ENCODE measurements at regions not wholly inside any gene's neighbourhood (a gene's known extent, or its start where the extent isn't known, plus 50 kb on each side); places are given as distances from the start of the nearest gene placed in this dataset.
"Not testable (repeated sequence)": the region's sequence is repeated elsewhere in the genome, so short reads cannot be mapped to it uniquely, and the experiment has no call there.

DNA sequence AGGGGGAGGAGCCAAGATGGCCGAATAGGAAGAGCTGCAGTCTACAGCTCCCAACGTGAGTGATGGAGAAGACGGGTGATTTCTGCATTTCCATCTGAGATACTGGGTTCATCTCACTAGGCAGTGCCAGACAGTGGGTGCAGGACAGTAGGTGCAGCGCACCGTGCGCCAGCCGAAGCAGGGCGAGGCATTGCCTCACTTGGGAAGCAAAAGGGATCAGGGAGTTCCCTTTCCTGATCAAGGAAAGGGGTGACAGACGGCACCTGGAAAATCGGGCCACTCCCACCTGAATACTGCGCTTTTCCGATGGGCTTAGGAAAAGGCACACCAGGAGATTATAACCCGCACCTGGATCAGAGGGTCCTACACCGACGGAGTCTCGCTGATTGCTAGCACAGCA lies 121.1 kb upstream of the SESTD1 start:
- not testable (repeated sequence) for DNase-seq (ENCODE audit: low spot score)

DNA sequence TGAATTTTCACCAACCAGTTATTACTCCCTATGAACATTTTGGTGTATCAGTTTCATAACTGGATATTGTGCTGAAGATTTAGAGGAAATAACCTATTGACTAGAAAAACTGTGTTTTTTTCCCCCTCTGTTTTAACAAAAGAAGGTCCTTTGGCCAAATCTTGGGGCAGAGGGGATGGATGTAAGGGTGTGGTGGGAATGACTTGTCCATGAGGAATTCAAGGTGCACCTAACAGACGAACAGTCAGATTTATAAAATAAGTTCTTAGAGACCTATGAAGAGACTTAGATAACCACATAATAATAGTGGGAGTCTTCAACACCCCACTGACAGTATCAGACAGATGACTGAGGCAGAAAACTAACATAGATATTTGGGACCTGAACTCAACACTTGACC lies 119.3 kb upstream of the SESTD1 start:
- DNase-seq (ENCODE audit: low spot score) = no peak

DNA sequence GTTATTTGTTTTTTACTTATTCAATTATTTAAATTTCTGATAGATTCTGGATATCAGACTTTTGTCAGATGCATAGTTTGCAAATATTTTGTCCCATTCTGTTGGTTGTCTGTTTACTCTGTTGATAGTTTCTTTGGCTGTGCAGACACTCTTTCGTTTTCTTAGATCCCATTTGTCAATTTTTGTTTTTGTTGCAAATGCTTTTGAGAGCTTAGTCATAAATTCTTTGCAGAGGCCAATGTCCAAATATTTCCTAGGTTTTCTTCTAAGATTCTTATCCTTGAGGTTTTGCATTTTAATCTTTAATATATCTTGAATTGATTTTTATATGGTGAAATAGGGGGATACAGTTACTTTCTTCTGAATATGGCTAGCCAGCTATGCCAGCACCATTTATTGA lies 112.7 kb upstream of the SESTD1 start:
- DNase-seq (ENCODE audit: low spot score) = peak; percentile 3

DNA sequence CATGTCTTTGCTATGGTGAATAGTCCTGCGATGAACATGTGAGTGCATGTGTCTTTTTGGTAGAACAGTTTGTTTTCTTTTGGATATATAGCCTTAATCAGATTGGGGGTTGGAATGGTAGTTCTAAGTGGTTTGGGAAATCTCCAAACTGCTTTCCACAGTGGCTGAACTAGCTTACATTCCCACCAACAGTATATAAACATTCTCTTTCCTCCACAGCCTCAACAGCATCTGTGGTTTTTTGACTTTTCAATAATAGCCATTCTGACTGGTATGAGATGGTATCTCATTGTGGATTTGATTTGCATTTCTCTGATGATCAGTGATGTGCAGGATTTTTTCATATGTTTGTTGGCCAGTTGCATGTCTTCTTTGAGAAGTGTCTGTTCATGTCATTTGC lies 112.2 kb upstream of the SESTD1 start:
- no peak for DNase-seq (ENCODE audit: low spot score)

DNA sequence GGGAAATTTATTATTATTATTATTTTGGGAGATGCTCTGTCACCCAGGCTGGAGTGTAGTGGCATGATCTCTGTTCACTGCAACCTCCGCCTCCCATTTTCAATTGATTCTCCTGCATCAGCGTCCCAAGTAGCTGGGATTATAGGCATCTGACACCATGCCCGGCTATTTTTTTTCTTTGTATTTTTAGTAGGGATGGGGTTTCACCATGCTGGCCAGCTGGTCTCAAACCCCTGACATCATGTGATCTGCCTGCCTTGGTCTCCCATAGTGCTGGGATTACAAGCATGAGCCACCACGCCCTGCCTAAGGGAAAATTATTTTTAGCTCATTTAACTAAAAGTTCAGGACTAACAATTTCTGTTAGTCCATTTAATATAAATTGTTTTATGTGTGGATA lies 109.2 kb upstream of the SESTD1 start:
- no peak for DNase-seq (ENCODE audit: low spot score)

DNA sequence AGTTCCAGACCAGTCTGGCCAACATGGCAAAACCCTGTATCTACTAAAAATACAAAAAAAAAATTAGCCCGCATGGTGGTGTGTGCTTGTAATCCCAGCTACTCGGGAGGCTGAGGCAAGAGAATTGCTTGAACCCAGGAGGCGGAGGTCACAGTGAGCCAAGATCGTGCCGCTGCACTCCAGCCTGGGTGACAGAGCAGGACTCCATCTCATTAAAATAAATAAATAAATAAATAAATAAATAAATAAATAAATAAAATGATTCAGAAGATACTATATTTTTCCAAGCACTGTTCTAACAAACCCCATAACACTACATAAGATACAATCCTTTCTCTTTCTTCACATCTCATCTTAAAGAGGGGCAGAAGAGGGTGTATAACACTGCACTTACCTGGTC lies 100.9 kb upstream of the SESTD1 start:
- not testable (repeated sequence) for DNase-seq (ENCODE audit: low spot score)

DNA sequence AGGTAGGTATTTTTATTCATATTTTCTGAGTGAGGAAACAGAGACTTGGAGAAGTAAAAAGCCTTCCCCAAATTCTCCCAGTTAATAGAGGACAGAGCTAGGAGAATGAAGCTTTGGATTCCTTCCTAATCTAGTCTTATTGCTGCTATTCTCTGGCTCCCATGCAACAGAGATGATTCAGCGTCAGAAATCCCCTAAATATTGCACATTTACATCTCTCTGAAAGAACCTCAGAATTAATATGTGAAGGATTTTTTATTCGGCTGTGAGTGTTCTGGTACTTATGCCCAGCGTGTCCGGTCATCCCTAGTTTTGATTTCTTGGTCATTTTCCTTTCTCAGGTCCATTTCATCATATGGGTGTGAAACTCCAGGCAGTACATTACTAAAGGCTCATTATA lies 91.2 kb upstream of the SESTD1 start:
- DNase-seq (ENCODE audit: low spot score) = no peak

DNA sequence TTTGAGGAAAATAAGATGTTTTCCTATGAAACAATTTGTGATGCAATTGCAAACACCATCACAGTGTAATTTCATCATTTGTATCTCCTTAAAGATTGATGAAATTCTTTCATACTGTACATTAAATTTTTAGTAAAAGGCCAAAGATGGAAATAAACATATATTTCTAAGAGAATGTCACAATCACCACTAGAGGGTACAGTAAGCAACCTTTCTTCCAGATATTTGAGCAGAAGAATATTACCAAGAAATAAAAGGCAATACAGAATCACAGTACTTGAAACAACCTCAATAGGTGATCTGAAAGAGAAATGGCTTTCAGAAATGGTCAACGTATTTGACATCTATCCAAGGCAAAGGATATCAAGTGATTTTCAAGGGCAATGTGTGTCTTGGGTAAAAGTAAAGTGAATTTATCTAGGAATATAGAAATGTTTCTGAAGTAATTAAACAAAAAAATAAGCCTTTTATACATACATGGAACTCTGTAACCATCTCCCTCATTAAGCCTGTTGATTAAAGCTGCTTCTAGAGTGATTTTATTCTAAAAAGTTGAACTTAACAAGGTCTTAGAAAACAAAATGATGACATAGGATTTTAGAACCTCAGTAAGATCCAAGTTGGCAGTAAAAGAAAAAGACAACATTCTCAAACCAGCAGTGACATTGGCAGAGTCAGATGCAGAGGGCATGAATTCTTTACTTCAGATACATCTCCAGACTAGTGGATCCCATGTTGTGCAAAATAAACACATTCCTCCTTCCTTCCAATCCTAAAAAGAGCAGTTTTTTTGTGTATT lies 90.3 kb upstream of the SESTD1 start:
- no peak for DNase-seq (ENCODE audit: low spot score)

DNA sequence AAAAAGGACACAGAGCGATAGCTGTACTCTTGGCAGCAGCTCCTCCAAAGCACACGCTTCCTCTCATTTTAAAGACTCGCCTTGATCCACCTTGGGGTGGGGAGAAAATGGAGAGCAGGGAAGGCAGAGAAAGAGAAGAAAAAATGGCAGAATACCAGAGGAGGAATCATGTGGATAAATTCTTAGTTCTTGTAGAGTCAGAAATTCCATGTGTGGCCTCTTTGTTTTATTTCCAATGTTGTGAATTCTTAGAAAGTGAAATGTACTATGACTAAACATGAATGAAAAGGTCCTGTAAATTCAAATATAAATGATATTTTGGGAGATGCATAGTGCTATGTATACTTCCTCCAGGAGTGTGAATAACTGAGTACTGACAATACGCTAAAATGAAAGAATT lies 89.7 kb upstream of the SESTD1 start:
- DNase-seq (ENCODE audit: low spot score) = no peak

DNA sequence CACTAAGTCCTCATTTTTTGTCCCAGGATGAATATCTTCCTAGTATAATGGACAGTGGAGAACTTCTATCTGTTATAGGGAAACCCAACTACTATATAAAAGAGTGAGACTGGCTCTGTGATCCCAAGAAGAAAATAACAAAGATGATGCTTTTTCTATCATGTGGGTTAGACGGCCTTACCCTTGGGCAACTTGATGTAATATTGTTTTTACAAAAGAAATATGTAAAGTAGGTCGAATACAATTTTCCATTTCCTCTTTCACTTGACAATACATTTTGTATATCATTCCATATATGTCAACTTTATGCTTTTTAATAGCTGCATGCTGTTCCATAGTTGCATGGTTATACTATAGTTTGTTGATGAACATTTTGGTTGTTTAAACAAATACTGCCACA lies 87.5 kb upstream of the SESTD1 start:
- no peak for DNase-seq (ENCODE audit: low spot score)

DNA sequence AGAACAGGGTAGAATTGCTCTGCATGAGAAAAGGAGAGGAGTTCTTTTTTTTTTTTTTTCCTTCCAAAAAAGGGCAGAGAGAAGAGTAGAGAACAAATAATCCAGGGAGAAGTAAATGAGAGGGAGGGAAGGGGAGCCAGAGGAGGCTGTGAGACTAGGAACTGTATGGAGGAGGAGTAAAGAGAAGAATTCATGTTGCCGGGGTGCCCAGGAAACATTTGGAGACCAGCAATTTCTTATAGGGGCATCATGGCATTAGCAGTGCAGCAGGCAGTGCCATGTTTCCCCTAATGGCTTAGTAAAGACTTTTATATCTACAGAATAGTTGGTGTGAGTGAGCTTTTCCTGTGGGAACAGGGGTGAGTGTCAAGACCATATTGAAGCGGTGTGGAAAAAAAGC lies 86.4 kb upstream of the SESTD1 start:
- no peak for DNase-seq (ENCODE audit: low spot score)

DNA sequence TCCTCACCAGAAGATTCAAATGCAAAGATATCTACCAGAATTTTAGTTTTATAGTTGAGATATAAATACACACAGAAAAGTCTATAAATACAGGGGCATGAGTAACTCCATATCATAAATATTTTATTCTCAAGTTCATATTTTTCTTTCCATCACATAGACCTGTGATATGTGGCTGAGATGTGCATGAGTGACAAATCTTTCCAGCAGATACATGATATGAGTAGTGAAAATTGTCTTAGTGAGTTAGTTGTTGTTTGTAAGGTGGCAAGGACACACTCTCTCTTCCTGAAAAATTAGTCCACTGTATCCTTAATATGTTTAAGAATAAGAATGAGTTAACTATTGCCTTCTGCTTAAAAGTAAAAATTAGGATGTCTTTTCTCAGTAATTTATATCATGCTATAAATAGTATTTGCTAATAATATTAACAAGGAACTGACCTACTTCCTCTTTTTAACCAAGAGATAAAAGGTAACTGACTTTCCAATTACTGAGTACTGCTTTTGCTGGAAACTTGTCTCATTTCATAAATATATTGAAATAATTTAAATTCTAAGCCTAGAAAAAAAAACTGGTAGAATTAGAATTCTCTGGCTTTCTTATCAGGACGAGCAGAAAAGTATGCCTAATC lies 85.2 kb upstream of the SESTD1 start:
- DNase-seq (ENCODE audit: low spot score) = no peak

DNA sequence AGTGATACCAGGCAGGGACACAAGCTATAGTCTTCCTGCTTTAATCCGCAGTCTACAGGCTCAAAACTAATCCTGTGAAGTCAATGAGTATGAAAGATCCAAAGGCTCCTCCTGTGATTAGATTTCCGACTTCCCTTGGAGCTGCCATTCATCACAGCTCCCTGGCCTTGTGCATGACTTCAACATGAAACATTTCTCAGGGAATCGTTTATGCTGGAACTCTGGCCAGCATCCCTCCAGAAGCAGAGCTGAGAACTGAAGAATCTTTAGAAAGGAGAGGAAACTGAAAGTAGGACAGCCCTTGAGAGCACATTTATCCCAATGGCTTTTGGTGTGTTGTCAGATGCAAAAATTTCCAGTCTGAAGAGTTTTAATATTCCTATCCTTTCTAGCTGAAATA lies 84.3 kb upstream of the SESTD1 start:
- no peak for DNase-seq (ENCODE audit: low spot score)

DNA sequence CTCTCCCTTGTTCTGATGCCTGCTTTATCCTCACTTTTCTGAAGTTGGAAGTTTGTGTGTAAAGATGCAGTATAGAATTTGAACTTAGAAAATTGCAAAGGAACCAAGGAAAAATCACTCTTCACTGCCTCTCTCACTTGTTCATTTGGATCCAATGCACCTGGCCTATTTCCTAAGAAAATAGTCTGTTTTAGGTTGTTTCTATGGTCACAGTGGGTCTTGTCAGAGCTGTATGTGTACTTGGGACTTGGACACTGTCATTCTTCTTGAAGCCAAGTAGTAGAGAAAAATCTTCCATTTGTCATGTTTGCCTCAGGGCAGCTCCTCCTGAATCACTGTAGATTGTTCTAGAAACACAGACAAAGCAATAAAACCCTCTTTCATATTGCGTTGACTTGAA lies 80.3 kb upstream of the SESTD1 start:
- DNase-seq (ENCODE audit: low spot score) = no peak

DNA sequence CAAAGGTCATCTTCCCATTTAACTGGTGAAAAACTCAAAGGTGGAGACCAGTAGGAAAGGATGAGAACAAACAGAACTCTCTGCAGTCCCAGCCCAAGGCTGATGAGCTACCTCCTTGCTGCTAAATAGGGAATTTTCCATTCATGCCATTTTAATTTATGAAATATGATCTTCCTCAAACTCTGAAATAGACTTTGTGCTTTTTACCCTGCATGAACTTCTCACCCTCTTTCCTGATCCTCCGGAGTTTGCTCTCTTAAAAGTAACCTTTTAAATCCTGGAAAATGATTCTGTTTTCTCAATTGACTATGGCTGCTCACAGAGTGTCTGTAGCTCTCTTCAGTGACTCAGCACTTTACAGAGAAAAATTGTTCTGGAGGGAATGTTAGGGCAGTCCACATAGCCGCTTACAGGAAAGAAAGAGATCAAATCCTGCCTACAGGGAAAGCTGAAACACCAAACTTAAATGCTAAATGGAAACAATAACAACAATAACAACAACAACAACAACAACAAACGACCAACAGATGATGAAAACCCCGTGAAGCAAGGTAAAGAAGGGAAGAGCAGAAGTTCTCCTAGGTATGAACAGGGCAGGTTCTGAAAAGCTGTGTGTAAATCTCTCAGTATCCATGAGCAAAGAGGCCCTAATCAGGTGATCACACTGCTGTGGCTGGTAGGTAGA lies 79.8 kb upstream of the SESTD1 start:
- DNase-seq (ENCODE audit: low spot score) = no peak

DNA sequence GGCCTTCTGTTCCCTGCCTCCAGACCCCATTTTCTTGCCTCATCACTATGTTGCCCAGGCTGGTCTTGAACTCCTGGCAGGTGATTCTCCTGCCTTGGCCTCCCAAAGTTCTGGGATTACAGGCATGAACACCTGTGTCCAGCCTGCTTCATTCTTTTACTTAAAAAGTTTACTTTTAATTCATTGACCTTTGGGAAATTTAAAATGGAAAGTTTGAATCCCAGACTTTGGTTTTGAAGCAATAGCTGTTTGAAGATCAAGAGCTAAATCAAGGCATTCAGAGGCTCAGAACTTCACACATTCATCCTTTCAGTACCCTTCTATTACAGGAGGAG lies 79.3 kb upstream of the SESTD1 start:
- DNase-seq (ENCODE audit: low spot score) = no peak

DNA sequence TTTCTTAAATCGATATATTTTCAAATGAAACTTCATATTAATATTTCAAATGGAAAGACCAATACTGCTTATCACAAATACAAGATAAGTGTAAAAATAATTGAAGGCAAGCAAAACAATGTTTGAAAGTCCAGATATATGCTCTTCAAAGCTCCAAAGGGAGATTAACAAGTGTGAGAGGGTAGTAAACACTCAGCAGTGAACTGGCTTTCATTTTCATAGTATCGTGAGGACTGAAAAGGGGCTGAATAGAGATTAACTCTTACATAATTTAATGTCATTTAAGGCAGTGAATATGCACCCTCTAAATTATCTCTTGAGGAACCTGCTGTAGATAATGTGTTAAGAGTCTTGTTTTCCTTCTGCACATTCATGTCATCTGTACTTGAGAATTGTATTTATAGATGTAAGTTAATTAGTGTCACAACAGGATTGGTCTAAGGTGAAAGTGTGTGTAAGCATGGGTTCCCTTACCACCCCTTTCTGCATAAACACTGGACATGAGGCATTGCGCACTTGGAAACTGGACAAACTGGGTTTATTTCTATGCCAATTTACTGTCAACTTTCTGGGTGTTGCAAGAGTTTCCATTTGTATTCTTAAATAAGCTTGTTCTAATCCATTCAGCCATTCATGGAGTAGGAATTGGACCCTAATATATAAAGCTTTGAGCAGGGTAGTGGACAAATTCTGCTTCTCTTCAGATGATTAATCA lies 76.7 kb upstream of the SESTD1 start:
- no peak for DNase-seq (ENCODE audit: low spot score)

DNA sequence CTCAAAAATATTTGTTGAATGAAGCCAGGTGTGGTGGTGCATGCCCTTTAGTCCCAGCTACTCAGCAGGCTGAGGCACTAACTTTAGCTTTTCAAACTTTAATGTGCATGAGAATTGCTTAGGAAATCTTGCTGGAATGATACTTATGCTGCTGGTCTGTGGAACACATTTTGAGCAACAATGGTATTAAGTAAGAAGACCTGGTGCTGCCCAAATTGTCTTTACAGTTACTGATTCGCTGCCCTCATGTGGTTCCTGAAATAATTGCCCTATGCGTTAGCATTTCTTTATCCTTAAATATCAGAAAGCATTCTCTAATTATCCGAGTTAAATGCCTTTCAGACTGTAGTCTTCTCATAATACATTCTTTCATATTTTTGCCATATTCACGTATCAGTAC lies 76.0 kb upstream of the SESTD1 start:
- DNase-seq (ENCODE audit: low spot score) = no peak

DNA sequence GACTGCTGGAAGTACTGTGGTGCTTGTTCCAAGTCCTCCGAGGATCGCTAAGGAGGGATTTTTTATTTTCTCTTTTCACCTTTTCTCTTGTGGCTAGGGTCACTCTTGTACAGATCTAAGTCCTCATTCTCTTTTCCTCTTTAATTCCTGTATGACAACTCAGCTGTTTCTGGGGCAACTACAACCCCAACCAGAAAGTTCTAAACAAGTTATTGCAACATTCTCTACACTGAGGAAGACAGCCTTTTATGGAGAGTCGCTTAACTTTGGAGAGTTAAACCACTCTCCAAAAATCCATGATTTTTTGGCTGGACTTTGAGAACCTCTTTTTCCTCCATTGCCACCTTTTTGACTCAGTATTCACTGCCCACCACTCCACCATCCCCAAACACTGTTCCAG lies 74.0 kb upstream of the SESTD1 start:
- no peak for DNase-seq (ENCODE audit: low spot score)

DNA sequence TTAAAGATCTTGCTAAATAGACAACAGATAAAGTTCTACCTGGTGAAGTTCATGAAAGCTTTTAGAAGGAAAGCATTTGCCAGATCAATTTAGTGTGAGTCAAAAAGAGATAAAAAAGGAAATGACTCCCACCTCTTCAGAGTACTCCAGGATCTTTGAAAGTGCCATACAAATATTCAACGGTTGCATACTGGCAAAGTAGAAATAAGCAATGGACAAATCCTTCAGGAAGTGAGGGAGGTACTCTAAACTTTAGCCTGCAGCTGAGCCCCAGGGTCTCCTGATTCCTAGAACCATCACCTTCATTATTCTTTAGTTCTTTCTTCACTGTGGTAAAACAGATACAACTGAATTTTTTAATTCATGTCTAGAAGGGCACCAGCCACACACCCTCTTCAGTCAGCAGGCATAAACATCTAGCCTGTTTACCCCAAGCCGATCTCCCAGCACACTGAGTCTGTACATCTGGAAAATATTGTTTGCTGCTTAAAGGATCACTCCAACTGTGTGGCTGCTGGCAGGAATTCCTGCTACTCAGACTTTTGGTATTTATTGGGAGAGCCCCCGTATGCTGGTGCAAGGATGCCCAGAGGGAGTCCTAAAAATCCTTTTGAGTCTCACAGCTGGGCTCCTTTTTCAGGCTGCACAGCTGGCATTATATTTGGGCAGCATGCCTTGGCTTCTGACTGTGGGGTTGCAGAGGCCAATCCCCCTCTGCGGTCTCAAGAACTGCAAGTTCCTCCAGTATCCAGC lies 72.3 kb upstream of the SESTD1 start:
- DNase-seq (ENCODE audit: low spot score) = no peak

DNA sequence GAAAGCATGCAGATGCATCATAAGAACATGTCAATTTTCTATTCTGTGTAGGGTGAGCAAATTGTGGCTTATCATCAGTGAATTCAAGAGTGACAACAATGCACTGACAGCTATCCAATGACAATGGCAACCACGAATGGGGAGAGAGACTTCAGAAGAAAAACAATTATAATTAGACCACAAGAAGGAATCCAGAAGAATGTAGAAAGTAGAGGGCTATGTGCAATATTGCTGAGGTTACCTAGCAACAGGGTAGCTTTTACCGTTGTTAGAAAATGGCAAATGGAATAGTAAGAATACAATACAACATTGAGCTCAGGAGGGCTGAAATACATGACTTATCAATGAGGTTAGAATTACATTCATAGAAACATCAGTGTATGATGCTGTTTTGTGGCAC lies 71.1 kb upstream of the SESTD1 start:
- no peak for DNase-seq (ENCODE audit: low spot score)

DNA sequence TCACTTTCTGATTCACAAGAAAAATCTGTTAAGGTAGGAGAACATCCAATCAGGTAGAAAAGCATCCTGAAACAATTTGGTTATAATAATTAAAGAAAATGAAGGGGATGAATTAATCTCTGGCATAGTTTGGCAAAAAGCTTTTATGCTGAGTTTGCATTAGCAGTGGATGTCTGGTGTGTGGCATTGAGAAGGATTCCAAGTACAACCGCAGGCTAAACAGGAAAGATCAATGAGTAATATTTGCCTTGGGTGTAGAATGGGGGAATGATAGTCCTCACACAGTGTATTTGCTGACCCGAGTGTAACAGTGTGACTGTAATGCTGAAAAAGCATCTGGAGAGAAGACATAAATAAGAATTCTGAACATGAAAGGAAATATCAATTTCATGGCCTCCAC lies 68.3 kb upstream of the SESTD1 start:
- DNase-seq (ENCODE audit: low spot score) = peak; percentile 21

All from hepatic stellate cell (primary cell).